ENCODE measurements at regions not wholly inside any gene's neighbourhood (a gene's known extent, or its start where the extent isn't known, plus 50 kb on each side); places are given as distances from the start of the nearest gene placed in this dataset.

- TF ChIP-seq TAF1 (IDR thresholded peaks at IDR 0.05; ENCODE audit: borderline replicate concordance, insufficient read depth, low read length), result no peak
- no peak for TF ChIP-seq FOXP2 (optimal IDR thresholded peaks at IDR 0.05; ENCODE audit: borderline replicate concordance, extremely low read depth, extremely low read length, insufficient read depth)
- TF ChIP-seq SIN3A (IDR thresholded peaks at IDR 0.05; ENCODE audit: borderline replicate concordance, insufficient read depth, low read length), result no peak
- TF ChIP-seq, protein P1, sequence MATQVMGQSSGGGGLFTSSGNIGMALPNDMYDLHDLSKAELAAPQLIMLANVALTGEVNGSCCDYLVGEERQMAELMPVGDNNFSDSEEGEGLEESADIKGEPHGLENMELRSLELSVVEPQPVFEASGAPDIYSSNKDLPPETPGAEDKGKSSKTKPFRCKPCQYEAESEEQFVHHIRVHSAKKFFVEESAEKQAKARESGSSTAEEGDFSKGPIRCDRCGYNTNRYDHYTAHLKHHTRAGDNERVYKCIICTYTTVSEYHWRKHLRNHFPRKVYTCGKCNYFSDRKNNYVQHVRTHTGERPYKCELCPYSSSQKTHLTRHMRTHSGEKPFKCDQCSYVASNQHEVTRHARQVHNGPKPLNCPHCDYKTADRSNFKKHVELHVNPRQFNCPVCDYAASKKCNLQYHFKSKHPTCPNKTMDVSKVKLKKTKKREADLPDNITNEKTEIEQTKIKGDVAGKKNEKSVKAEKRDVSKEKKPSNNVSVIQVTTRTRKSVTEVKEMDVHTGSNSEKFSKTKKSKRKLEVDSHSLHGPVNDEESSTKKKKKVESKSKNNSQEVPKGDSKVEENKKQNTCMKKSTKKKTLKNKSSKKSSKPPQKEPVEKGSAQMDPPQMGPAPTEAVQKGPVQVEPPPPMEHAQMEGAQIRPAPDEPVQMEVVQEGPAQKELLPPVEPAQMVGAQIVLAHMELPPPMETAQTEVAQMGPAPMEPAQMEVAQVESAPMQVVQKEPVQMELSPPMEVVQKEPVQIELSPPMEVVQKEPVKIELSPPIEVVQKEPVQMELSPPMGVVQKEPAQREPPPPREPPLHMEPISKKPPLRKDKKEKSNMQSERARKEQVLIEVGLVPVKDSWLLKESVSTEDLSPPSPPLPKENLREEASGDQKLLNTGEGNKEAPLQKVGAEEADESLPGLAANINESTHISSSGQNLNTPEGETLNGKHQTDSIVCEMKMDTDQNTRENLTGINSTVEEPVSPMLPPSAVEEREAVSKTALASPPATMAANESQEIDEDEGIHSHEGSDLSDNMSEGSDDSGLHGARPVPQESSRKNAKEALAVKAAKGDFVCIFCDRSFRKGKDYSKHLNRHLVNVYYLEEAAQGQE (IDR thresholded peaks at IDR 0.05; ENCODE audit: insufficient read depth in 1 of 2, low read depth in 2 of 2, low read length in 2 of 2), result no peak
Measured at GRCh38 chr21:31471865-31472264, 127.8 kb upstream of the TIAM1 start.

Data from PFSK-1 (cell line).